Ecto neural progenitor cell (in vitro differentiated cells): ENCODE measurements at regions not wholly inside any gene's neighbourhood (a gene's known extent, or its start where the extent isn't known, plus 50 kb on each side); places are given as distances from the start of the nearest gene placed in this dataset.
"Not testable (repeated sequence)": the region's sequence is repeated elsewhere in the genome, so short reads cannot be mapped to it uniquely, and the experiment has no call there.

ENCODE experiments used
- DNase-seq: peaks from one replicate; pipeline ENCODE4 v3.0.0-alpha.2; 2018; ENCODE audit warnings: low spot score

GRCh38 chr1:79773385-79773784 is 766.9 kb upstream of the ADGRL4 start:
- no peak for DNase-seq

GRCh38 chr1:79762461-79762860 is 755.9 kb upstream of the ADGRL4 start:
- no peak for DNase-seq

- DNase-seq, result no peak
These were observed 754.0 kb upstream of the ADGRL4 start for GRCh38 chr1:79760531-79760930.

GRCh38 chr1:79749607-79750006 is 743.1 kb upstream of the ADGRL4 start:
- DNase-seq, result no peak

GRCh38 chr1:79745929-79746328 is 739.4 kb upstream of the ADGRL4 start:
- DNase-seq, result no peak

GRCh38 chr1:79744746-79745145 is 738.2 kb upstream of the ADGRL4 start:
- DNase-seq, result no peak

- no peak for DNase-seq
These were observed 735.3 kb upstream of the ADGRL4 start for GRCh38 chr1:79741720-79742421.

- DNase-seq, result no peak
These were observed 731.6 kb upstream of the ADGRL4 start for GRCh38 chr1:79738101-79738500.

GRCh38 chr1:79737193-79737592 is 730.7 kb upstream of the ADGRL4 start:
- no peak for DNase-seq

GRCh38 chr1:79732950-79733349 is 726.4 kb upstream of the ADGRL4 start:
- DNase-seq, result no peak

- no peak for DNase-seq
These were observed 720.4 kb upstream of the ADGRL4 start for GRCh38 chr1:79726911-79727310.

GRCh38 chr1:79726321-79726720 is 719.8 kb upstream of the ADGRL4 start:
- DNase-seq, result no peak

GRCh38 chr1:79716447-79716846 is 709.9 kb upstream of the ADGRL4 start:
- DNase-seq, result no peak

- DNase-seq, result no peak
These were observed 708.1 kb upstream of the ADGRL4 start for GRCh38 chr1:79714664-79715063.

GRCh38 chr1:79711001-79711431 is 704.5 kb upstream of the ADGRL4 start:
- DNase-seq, result no peak

- DNase-seq, result no peak
These were observed 702.2 kb upstream of the ADGRL4 start for GRCh38 chr1:79708646-79709265.

- no peak for DNase-seq
These were observed 698.7 kb upstream of the ADGRL4 start for GRCh38 chr1:79705218-79705617.

GRCh38 chr1:79704067-79704466 is 697.5 kb upstream of the ADGRL4 start:
- no peak for DNase-seq

- DNase-seq, result not testable (repeated sequence)
These were observed 695.9 kb upstream of the ADGRL4 start for GRCh38 chr1:79702336-79702999.

- DNase-seq, result no peak
These were observed 688.6 kb upstream of the ADGRL4 start for GRCh38 chr1:79695138-79695537.

GRCh38 chr1:79694241-79694640 is 687.7 kb upstream of the ADGRL4 start:
- no peak for DNase-seq

GRCh38 chr1:79693441-79694114 is 687.0 kb upstream of the ADGRL4 start:
- no peak for DNase-seq

- no peak for DNase-seq
These were observed 686.0 kb upstream of the ADGRL4 start for GRCh38 chr1:79692519-79692918.
